Panc1 (cell line): ENCODE measurements at regions not wholly inside any gene's neighbourhood (a gene's known extent, or its start where the extent isn't known, plus 50 kb on each side); places are given as distances from the start of the nearest gene placed in this dataset.

Source experiments
- ATAC-seq: fragments of 200-7000 bp; cut with Tn5 transposase; 2 replicates; pipeline ENCODE4 v1.9.1; 2020; ENCODE audit warnings: mild to moderate bottlenecking, moderate library complexity
- BruUV-seq: library from RNA; stranded (reverse); fragments of 400-500 nt; replicated peaks from 2 replicates; lab custom pipeline; 2021; lab: Mats Ljungman, UMichigan
- CTCF ChIA-PET: fragments of 300-600 bp; sonication (Branson Sonifier 250); formaldehyde crosslinking; loops from one replicate; lab custom pipeline; 2022; ENCODE audit warnings: antibody characterized with exemption; lab: Charles Lee
- POLR2A ChIA-PET: fragments of 300-600 bp; sonication (Branson Sonifier 250); formaldehyde crosslinking; loops from one replicate; lab custom pipeline; 2022; ENCODE audit warnings: antibody characterized with exemption; lab: Charles Lee
- DNase-seq: peaks from one replicate; pipeline ENCODE4 v3.0.0-alpha.2; 2010; ENCODE audit warnings: low read depth, low spot score
- H3K27ac ChIP-seq: 2 replicates; pipeline ENCODE4 v1.5.1; 2011; ENCODE audit warnings: mild to moderate bottlenecking, low read length, inconsistent platforms
- H3K27me3 ChIP-seq: fragments of 200-500 bp; sonication (Bioruptor generic); 2 replicates; pipeline ENCODE4 v1.6.0; 2014; ENCODE audit warnings: low read length, inconsistent platforms; ENCODE audit not compliant: control insufficient read depth, insufficient read depth
- H3K36me3 ChIP-seq: fragments of 200-500 bp; sonication (Bioruptor generic); 2 replicates; pipeline ENCODE4 v1.5.1; 2014; ENCODE audit warnings: inconsistent platforms, mild to moderate bottlenecking, low read length, moderate library complexity; ENCODE audit not compliant: control insufficient read depth, insufficient read depth
- H3K4me1 ChIP-seq: 2 replicates; pipeline ENCODE4 v1.5.1; 2011; ENCODE audit warnings: inconsistent platforms, mild to moderate bottlenecking, low read length, moderate library complexity; ENCODE audit not compliant: control insufficient read depth, insufficient read depth
- H3K4me3 ChIP-seq, 2 experiments: 2 replicates each; pipeline ENCODE4 v1.5.1; 2011 to 2012; ENCODE audit warnings: low read depth in 2 of 2, low read length in 2 of 2, mild to moderate bottlenecking in 2 of 2, inconsistent platforms in 1 of 2, moderate library complexity in 1 of 2
- H3K9me3 ChIP-seq: fragments of 200-500 bp; sonication (Bioruptor generic); 2 replicates; pipeline ENCODE4 v1.5.1; 2014; ENCODE audit warnings: low read depth, mild to moderate bottlenecking, inconsistent platforms, low read length, moderate library complexity; ENCODE audit not compliant: control insufficient read depth, insufficient read depth
- POLR2AphosphoS5 ChIP-seq: IDR thresholded peaks from 2 replicates; pipeline ENCODE4 v1.6.1; 2012; ENCODE audit warnings: mild to moderate bottlenecking, low read depth, low read length, moderate library complexity
- SIN3A ChIP-seq: IDR thresholded peaks from 2 replicates; pipeline ENCODE4 v1.6.1; 2012; ENCODE audit warnings: low read depth, mild to moderate bottlenecking, low read length, moderate library complexity, borderline replicate concordance; ENCODE audit not compliant: insufficient read depth
- TCF7L2 ChIP-seq: IDR thresholded peaks from 2 replicates; pipeline ENCODE4 v1.6.1; 2011; ENCODE audit warnings: mild to moderate bottlenecking, low read depth, low read length, inconsistent platforms
- in situ Hi-C: cut with HindIII; loops from 2 replicates; pipeline ENCODE4 v1.10.0; 2016; ENCODE audit warnings: low sequenced_read_pairs, low pct_unique_long_range_greater_than_20kb
- intact Hi-C: fragments of 100-400 bp; cut with micrococcal nuclease; formaldehyde crosslinking; loops from one replicate; pipeline ENCODE4 v1.10.0; 2022; ENCODE audit not compliant: unreplicated experiment
- TF ChIP-seq, protein P1 (sequence below), 2 experiments: IDR thresholded peaks; 2 replicates each; pipeline ENCODE4 v1.6.1; 2011 to 2012; ENCODE audit warnings: low read depth in 2 of 2, control low read depth in 1 of 2, low read length in 1 of 2, mild to moderate bottlenecking in 1 of 2, moderate library complexity in 1 of 2; ENCODE audit not compliant: insufficient read depth in 1 of 2
- TF ChIP-seq, protein P2 (sequence below): fragments of 450-650 bp; IDR thresholded peaks from 2 replicates; pipeline ENCODE4 v1.5.1; 2017; ENCODE audit warnings: mild to moderate bottlenecking

DNA sequence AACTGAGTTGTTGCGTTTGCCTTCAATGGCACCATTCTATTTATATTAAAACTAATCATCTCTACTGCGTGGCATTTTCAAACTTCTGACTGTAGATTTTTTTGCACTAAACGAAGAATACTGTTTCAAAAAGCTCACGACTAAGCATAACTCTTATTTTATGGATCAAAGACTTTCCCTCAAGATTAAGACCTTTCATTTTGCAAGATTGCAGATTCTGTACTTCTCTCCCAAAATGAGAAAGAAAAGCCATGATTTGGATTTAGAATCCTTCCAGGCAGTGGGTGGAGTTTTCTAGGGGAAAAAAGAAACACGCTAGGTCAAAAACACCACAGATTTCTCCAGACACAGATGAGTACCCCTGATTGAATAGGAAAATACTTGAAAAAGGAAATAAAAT, 617.2 kb upstream of the NR2F2 start:
- ChIA-PET CTCF (no interaction called here), POLR2A (interaction anchor here (0.6 kb wide), 1 partner anchor 62 kb away, joined by 11 read pairs; no protein-coding TSS in a partner anchor)
- H3K27me3 ChIP-seq: no peaks in the 10 kb centered on the region
- H3K4me3 ChIP-seq: no peak overlapping the region
- TF ChIP-seq SIN3A: no peak
- no peak for TF ChIP-seq POLR2AphosphoS5
- TF ChIP-seq, protein P1, sequence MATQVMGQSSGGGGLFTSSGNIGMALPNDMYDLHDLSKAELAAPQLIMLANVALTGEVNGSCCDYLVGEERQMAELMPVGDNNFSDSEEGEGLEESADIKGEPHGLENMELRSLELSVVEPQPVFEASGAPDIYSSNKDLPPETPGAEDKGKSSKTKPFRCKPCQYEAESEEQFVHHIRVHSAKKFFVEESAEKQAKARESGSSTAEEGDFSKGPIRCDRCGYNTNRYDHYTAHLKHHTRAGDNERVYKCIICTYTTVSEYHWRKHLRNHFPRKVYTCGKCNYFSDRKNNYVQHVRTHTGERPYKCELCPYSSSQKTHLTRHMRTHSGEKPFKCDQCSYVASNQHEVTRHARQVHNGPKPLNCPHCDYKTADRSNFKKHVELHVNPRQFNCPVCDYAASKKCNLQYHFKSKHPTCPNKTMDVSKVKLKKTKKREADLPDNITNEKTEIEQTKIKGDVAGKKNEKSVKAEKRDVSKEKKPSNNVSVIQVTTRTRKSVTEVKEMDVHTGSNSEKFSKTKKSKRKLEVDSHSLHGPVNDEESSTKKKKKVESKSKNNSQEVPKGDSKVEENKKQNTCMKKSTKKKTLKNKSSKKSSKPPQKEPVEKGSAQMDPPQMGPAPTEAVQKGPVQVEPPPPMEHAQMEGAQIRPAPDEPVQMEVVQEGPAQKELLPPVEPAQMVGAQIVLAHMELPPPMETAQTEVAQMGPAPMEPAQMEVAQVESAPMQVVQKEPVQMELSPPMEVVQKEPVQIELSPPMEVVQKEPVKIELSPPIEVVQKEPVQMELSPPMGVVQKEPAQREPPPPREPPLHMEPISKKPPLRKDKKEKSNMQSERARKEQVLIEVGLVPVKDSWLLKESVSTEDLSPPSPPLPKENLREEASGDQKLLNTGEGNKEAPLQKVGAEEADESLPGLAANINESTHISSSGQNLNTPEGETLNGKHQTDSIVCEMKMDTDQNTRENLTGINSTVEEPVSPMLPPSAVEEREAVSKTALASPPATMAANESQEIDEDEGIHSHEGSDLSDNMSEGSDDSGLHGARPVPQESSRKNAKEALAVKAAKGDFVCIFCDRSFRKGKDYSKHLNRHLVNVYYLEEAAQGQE (IDR thresholded peaks at IDR 0.05; ENCODE audit: insufficient read depth in 1 of 2, low read depth in 2 of 2, low read length in 1 of 2): no peak
- TF ChIP-seq, protein P2, sequence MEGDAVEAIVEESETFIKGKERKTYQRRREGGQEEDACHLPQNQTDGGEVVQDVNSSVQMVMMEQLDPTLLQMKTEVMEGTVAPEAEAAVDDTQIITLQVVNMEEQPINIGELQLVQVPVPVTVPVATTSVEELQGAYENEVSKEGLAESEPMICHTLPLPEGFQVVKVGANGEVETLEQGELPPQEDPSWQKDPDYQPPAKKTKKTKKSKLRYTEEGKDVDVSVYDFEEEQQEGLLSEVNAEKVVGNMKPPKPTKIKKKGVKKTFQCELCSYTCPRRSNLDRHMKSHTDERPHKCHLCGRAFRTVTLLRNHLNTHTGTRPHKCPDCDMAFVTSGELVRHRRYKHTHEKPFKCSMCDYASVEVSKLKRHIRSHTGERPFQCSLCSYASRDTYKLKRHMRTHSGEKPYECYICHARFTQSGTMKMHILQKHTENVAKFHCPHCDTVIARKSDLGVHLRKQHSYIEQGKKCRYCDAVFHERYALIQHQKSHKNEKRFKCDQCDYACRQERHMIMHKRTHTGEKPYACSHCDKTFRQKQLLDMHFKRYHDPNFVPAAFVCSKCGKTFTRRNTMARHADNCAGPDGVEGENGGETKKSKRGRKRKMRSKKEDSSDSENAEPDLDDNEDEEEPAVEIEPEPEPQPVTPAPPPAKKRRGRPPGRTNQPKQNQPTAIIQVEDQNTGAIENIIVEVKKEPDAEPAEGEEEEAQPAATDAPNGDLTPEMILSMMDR: no peak
- TF ChIP-seq TCF7L2: no peak
- H3K9me3 ChIP-seq: no peaks in the 10 kb centered on the region
- no peaks in the 10 kb centered on the region for H3K4me1 ChIP-seq
- ATAC-seq (no peak), DNase-seq (no peak)
- no TSS peak for BruUV-seq
- H3K27ac ChIP-seq: no peak overlapping the region
- intact Hi-C loops: no loop called here
- in situ Hi-C loops: no loop called here
- no peaks in the 10 kb centered on the region for H3K36me3 ChIP-seq

DNA sequence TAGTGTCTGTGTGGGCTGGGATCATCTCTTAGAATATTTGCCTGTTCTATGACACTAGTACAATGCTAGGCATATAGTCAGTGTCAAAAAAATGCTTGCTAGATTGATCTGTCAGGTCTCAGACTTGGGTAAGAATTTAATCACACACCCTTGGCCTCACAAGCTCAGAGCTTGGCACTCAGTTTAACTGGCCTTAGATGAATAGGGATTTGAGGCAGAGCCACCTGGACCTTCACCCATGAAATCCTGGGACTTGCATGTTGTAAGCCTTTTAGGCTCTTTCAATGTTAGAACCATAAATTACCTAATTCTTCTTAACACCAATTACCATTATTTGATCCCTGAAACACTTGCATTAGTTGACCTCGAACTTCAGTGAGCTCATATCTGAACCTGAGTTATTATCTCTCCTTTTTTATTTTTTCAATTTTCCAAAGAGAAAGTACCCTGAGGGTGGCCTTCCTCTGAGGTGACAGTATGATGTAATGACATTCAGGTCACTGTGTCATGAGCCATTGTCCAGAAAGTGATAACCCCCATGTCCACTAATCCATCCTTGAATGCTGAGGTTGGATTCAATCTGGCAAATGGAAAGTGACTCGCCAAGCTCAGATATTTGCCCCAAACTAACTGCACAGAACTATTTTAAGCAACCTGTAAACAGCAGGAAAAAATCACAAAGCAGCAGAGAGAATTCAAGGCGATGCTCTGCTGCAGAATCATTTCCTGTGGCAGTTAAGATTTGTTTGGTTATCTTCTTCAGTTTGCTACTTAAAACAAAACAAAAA, 615.2 kb upstream of the NR2F2 start:
- TF ChIP-seq TCF7L2 (no peak), POLR2AphosphoS5 (no peak), SIN3A (no peak)
- TF ChIP-seq, protein P1 (IDR thresholded peaks at IDR 0.05; ENCODE audit: insufficient read depth in 1 of 2, low read depth in 2 of 2, low read length in 1 of 2): no peak
- TF ChIP-seq, protein P2: no peak
- no TSS peak for BruUV-seq
- Histone ChIP-seq H3K4me1 (no peaks in the 10 kb centered on the region), H3K27me3 (no peaks in the 10 kb centered on the region), H3K4me3 (no peak overlapping the region), H3K27ac (no peak overlapping the region), H3K9me3 (no peaks in the 10 kb centered on the region), H3K36me3 (no peaks in the 10 kb centered on the region)
- POLR2A ChIA-PET: no interaction called here
- intact Hi-C loops: no loop called here
- ATAC-seq (no peak), DNase-seq (no peak)
- in situ Hi-C loops: no loop called here
- CTCF ChIA-PET: no interaction called here
